ENCODE measurements at regions not wholly inside any gene's neighbourhood (a gene's known extent, or its start where the extent isn't known, plus 50 kb on each side); places are given as distances from the start of the nearest gene placed in this dataset.

- TF ChIP-seq ZNF462 (CRISPR knock-in tag; IDR thresholded peaks at IDR 0.05) (no peak), EZH2 (IDR thresholded peaks at IDR 0.05; ENCODE audit: low read depth, unreplicated experiment) (no peak), POLR2AphosphoS5 (IDR thresholded peaks at IDR 0.05; ENCODE audit: low read depth) (no peak)
Observed at GRCh38 chr9:3575821-3576220, 50.0 kb upstream of the RFX3 start (continued).
